NCI-H460 (cell line): ENCODE measurements at regions not wholly inside any gene's neighbourhood (a gene's known extent, or its start where the extent isn't known, plus 50 kb on each side); places are given as distances from the start of the nearest gene placed in this dataset.
A peak's percentile ranks its signal among the peaks of the same experiment; 100 is the strongest.
"Not testable (repeated sequence)": the region's sequence is repeated elsewhere in the genome, so short reads cannot be mapped to it uniquely, and the experiment has no call there.

Experiments
- DNase-seq: peaks from one replicate; pipeline ENCODE4 v3.0.0-alpha.2; 2016; ENCODE audit warnings: low read depth; ENCODE audit errors: extremely low read depth

GRCh38 chr21:27771938-27772483, 805.1 kb upstream of the ADAMTS5 start:
- no peak for DNase-seq

DNA sequence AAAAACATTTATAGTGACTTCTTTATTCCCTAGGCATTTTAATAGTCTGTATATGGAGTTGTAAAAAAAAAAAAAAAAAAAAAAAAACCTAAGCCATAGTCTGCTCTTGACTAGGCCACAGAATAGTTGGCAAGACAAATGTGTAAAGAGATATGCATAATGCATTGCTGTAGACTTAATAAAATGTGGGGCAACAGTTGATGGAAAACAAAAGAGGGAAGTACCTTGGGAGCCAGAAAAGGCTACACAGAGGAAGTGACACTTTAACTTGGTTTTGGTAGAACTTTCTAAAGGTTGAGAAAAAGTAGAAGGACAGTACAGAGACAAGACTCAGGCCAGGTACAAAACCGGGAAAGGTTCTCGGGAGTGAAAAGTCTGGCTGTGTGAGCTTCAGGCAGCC, 802.9 kb upstream of the ADAMTS5 start:
- no peak for DNase-seq

DNA sequence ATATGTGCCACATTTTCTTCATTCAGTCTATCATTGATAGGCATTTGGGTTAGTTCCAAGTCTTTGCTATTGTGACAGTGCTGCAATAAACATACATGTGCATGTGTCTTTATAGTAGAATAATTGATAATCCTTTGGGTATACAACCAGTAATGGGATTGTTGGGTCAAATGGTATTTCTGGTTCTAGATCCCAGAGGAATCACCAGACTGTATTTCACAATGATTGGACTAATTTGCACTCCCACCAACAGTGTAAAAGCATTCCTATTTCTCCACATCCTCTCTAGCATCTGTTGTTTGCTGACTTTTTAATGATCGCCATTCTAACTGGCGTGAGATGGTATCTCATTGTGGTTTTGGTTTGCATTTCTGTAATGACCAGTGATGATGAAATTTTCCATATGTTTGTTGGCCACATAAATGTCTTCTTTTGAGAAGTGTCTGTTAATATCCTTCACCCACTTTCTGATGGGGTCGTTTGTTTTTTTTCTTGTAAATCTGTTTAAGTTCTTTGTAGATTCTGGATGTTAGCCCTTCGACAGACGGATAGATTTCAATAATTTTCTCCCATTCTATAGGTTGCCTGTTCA, 801.3 kb upstream of the ADAMTS5 start:
- DNase-seq: not testable (repeated sequence)

DNA sequence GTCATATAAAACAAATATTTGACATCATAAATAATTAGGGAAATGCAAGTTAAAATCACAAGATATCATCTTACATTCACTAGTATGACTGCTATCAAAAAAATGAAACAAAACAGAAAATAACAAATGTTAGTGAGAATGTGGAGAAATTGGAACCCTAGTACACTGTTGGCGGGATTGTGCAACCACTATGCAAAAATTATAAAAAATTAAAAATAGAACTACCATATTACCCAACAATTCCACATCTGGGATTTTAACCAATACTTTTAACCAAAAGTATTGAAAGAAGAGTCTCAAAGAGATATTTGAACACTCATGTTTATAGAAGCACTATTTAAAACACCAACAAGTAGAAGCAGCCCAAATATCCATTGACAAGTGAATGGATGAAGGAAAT, 797.2 kb upstream of the ADAMTS5 start:
- DNase-seq: no peak

GRCh38 chr21:27761623-27762022, 794.7 kb upstream of the ADAMTS5 start:
- no peak for DNase-seq

DNA sequence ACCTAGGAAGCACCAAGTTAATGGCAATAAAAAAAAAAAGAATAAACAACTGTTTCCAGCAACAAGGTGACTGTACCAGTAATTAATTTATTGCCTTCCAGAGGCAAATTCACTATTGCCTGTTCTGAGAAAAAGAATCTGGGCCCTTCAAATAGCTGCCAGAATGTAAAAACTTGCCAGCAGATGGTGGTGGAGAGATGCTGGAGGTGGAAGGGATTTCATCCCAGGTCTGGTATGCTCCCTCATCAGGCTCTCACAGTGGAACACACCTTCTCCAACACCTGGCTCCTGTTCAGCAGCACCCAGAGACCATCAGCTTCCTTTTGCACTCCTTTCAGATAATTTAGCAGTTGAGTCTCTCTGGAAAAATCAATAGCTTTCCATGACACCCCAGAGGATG, 792.9 kb upstream of the ADAMTS5 start:
- DNase-seq: no peak

GRCh38 chr21:27759091-27759659, 792.3 kb upstream of the ADAMTS5 start:
- peak; percentile 31 for DNase-seq

DNA sequence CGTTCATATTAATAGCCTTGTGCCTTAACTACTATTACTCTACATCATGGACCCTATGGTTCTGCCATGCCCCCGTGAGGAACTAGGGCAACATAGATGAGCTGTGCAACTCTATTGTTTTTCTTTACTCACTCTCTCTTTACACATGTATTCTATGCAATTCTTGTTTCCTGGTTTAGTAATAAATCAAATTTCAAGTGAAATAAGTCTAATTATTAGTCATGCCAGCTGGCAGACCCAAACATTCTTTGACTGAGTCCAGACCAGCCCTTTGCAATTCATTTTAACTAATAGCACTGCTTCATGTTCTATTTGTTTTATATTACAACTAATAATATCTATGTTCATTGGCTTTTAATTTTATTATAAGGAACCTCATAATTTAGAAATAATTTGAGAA, 789.3 kb upstream of the ADAMTS5 start:
- DNase-seq: no peak

GRCh38 chr21:27743971-27744564, 777.2 kb upstream of the ADAMTS5 start:
- DNase-seq: no peak

DNA sequence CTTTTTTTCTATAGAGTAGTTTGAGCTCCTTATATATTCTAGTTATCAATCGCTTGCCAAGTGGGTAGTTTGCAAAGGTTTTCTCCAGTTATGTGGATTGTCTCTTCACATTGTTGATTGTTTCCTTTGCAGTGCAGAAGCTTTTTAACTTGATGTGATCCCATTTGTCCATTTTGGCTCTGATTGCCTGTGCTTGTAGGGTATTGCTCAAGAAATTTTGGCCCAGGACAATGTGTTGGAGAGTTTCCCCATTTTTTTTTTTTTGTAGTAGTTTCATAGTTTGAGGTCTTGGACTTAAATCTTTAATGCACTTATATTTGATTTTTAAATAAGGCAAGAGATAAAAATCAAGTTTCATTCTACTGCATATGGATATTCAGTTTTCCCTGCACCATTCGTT, 774.8 kb upstream of the ADAMTS5 start:
- DNase-seq: no peak

DNA sequence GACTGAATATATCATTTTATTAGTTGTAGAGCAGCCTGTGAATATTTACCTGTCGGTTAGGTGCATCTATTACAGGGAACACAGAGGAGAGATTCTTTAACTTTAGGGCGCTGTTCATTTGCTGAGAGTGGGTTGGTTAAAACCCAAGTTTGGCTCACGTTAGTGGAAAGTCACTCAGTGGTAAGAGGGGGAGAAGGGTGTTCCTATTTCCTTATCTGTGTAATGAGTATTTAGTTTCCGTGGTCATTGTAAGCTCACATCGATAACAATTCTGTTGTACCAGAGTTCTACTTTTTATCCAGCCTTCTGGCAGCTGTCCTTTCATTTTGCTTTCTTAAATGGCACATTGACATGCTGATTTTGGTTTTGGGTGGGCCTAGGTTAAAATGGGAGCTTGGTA, 773.2 kb upstream of the ADAMTS5 start:
- no peak for DNase-seq

GRCh38 chr21:27739187-27739586, 772.3 kb upstream of the ADAMTS5 start:
- DNase-seq: no peak

DNA sequence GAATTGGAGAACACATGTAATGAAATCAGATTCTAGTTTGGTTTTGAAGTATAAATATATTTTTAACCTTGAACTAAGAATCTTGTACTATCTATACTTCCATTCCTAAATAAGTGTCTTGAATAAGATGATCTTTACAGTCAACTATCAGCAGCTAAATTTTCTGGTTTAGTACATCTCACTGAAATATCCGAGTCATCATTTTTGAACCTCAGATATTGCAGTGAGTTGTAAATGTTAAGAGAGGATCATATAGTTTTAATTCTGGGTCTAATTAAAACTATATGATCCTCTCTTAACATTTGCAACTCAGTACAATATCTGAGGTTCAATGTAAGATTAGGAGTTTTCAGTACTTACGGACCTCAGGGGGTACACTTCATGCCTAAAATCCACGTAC, 768.8 kb upstream of the ADAMTS5 start:
- DNase-seq: no peak

- no peak for DNase-seq
These were observed 767.3 kb upstream of the ADAMTS5 start for GRCh38 chr21:27734146-27734545.

GRCh38 chr21:27725916-27726315, 759.0 kb upstream of the ADAMTS5 start:
- DNase-seq: no peak

DNA sequence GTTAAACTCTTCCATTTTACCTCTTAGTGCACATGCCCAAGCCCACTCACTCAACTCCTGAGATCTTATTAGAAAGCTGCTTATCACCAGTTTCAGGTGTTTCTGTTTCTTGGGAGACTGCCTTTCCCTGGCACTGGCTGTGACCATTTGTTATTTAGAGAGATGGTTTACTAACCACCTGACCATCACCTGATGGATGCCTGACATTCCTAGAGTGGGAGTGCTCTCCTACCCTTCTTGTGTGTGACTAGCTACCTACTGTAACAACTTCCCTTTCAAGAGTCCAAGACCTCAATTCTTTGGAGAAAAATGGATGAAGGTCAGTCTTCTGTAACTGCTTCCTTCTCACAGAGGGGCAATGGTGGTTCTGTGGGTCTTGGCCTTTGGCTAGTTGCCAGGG, 755.2 kb upstream of the ADAMTS5 start:
- no peak for DNase-seq

DNA sequence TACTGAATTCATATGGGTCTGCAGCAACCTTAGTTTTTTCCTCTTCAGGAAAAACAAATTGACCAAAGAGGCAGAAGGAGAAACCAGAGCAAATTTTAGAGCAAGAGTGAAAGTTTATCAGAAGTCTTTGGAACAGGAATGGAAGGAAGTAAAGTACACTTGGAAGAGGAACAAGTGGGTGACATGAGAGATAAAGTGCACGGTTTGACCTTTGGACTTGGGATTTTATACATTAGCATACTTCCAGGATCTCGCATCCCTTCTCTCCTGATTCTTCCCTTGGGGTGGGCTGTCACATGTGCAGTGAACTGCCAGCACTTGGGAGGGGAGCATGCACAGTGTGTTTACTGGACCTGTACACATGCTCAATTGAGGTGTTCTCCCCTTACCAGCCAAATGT, 754.8 kb upstream of the ADAMTS5 start:
- no peak for DNase-seq

DNA sequence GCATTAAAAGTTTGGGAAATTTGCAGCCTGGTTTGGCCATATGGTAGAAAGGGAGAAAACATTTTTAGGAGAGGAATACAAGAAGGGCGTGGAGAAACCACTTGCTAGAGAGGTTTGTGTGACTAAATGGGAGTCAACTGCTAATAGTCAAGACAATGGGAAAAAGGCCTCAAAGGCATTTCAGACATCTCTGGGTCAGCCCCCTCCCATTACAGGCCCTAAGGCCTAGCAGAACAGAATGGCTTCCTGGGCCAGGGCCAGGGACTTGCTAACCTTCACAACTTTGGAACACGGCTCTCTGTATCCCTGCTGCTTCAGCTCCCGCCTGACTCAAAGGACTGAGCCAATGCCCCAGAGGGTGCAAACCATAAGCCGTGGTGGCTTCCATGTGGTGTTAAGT, 752.3 kb upstream of the ADAMTS5 start:
- no peak for DNase-seq

GRCh38 chr21:27715131-27715530, 748.2 kb upstream of the ADAMTS5 start:
- DNase-seq: no peak

DNA sequence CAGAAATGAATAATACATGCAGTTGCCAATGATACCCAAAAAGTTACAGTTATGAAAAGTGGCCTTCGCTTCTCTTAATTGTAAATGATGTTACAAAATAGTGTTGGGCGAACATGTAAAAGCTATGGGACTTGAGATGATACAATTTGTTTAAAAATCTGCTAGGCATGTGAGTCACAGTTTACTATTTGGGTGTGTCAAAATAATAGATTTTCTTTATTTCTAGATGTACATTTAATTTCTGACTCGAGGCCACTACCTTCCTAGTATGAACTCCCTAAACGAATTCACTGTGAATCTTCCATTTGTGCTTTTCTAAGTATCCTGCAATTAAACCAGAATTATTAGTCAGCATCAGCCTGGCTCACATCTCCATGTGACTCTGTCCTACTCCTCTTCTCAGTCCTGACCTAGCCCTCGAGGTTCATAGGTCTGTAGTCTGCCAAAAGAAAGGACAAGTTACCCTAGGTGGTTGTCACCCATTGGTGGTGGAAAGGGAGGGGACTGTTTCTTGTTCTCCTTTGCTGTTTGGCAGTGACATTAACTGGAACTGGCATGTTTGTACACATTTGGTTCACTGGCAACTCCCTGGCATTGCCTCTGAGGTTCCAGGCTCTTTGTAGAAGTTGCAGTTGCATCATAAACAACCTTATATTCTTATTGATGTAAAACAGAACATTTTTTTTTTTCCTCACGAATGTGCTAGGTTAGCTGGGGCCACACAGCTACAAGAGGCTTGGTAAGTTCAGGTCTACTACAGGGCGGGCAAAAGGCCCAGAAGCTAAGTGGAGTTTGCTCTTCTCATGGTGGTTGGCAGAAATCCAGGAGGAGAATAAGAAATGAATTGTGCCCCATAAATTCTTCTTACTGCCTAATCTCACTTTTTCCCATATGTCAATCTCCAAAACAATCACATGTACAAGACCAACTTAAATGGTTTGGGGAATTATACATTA, 746.5 kb upstream of the ADAMTS5 start:
- DNase-seq: no peak

DNA sequence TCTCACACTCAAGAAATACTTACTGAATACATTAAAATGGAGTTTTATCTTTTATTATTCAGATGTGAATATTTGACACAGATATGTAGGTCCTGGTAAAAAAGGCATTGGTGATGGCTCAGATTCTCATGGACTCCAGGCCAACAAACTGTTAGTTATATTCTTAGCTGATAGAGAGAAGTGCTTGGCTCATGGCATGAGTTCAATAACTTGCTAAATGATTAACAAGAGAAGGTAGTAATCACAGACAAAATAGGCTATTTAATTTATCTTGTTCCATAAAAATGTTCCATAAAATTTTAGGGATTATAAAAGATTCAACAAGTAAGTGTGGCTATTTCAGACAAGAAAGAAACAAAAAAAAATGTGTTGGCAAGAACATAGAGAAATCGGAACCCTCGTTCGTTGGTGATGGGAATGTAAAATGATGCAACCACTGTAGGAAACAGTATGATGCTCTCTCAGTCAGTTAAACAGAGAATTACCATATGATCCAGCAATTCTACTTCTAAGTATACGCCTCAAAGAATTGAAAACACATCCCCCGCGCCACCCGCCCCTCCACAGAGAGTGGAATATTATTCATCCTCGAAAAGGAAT, 737.8 kb upstream of the ADAMTS5 start:
- DNase-seq: no peak
